ENCODE measurements at regions not wholly inside any gene's neighbourhood (a gene's known extent, or its start where the extent isn't known, plus 50 kb on each side); places are given as distances from the start of the nearest gene placed in this dataset.

- TF ChIP-seq EZH2 (optimal IDR thresholded peaks at IDR 0.05; ENCODE audit: low read depth, low read length): no peak
- no peak for TF ChIP-seq CTCF (IDR thresholded peaks at IDR 0.05; ENCODE audit: low read length)
These were observed 87.9 kb upstream of the MEF2A start for GRCh38 chr15:99477791-99478471.

Data from MM.1S (cell line).